ENCODE measurements at regions not wholly inside any gene's neighbourhood (a gene's known extent, or its start where the extent isn't known, plus 50 kb on each side); places are given as distances from the start of the nearest gene placed in this dataset.

- in situ Hi-C loops (cut with HindIII; ENCODE audit: low pct_unique_long_range_greater_than_20kb, low sequenced_read_pairs): no loop called here
- no peak for DNase-seq (ENCODE audit: low read depth)
Observed at GRCh38 chr12:68467514-68467913, 135.4 kb upstream of the MDM1 start.

- DNase-seq (ENCODE audit: low read depth): no peak
- in situ Hi-C loops (cut with HindIII; ENCODE audit: low pct_unique_long_range_greater_than_20kb, low sequenced_read_pairs): no loop called here
Observed at GRCh38 chr12:68468036-68468435, 135.9 kb upstream of the MDM1 start.

GRCh38 chr12:68469113-68469512 is 137.0 kb upstream of the MDM1 start:
- DNase-seq (ENCODE audit: low read depth): no peak
- in situ Hi-C loops (cut with HindIII; ENCODE audit: low pct_unique_long_range_greater_than_20kb, low sequenced_read_pairs): no loop called here

- DNase-seq (ENCODE audit: low read depth): no peak
- in situ Hi-C loops (cut with HindIII; ENCODE audit: low pct_unique_long_range_greater_than_20kb, low sequenced_read_pairs): no loop called here
Observed at GRCh38 chr12:68470664-68471328, 138.6 kb upstream of the MDM1 start.

DNA sequence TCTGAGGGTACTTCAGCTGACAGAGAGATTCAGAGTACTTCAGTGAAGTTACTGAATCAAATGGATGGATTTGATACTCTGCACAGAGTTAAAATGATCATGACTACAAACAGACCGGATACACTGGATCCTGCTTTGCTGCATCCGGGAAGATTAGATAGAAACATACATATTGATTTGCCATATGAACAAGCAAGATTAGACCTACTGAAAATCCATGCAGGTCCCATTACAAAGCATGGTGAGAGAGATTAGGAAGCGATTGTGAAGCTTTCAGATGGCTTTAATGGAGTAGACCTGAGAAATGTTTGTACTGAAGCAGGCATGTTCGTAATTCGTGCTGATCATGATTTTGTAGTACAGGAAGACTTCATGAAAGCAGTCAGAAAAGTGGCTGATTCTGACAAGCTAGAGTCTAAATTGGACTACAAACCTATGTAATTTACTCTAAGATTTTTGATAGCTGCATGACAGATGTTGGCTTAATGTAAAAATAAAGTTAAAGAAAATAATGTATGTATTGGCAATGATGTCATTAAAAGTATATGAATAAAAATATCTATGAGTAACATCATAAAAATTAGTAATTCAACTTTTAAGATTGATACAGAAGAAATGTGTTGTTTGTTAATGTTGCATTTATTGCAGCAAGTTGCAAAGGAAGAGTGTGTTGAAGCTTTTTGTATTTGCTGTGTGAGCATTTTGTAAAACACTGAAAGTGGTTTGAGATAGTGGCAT is 136.1 kb upstream of the RAP1B start:
- DNase-seq (ENCODE audit: low read depth): no peak
- in situ Hi-C loops (cut with HindIII; ENCODE audit: low pct_unique_long_range_greater_than_20kb, low sequenced_read_pairs): loop anchor here (25.0 kb wide), 1 partner anchor 762 kb away; no protein-coding TSS in a partner anchor

DNA sequence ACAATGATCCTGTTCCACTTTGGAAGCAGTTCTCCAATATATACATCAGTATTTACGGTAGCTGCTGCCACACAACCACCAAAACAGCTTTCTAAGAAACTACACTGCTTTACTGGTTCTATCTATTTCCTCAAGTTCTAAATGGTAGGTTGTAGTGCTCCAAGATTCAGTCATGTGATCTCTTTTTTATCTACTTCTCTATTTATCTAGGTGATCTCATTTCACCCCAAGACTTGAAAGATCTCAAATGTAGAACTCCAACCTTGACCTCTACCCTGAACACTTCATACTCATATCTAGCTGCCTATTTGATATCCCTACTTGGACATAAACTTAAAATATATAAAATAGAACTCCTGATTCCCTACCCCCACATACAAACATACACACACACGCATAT is 133.9 kb upstream of the RAP1B start:
- no peak for DNase-seq (ENCODE audit: low read depth)
- in situ Hi-C loops (cut with HindIII; ENCODE audit: low pct_unique_long_range_greater_than_20kb, low sequenced_read_pairs): loop anchor here (25.0 kb wide), 1 partner anchor 764 kb away; no protein-coding TSS in a partner anchor

GRCh38 chr12:68477261-68477772 is 133.4 kb upstream of the RAP1B start:
- DNase-seq (ENCODE audit: low read depth): no peak
- in situ Hi-C loops (cut with HindIII; ENCODE audit: low pct_unique_long_range_greater_than_20kb, low sequenced_read_pairs): loop anchor here (25.0 kb wide), 1 partner anchor 765 kb away; no protein-coding TSS in a partner anchor

- DNase-seq (ENCODE audit: low read depth): no peak
- in situ Hi-C loops (cut with HindIII; ENCODE audit: low pct_unique_long_range_greater_than_20kb, low sequenced_read_pairs): loop anchor here (25.0 kb wide), 1 partner anchor 766 kb away; no protein-coding TSS in a partner anchor
Observed at GRCh38 chr12:68477906-68478305, 132.8 kb upstream of the RAP1B start.

DNA sequence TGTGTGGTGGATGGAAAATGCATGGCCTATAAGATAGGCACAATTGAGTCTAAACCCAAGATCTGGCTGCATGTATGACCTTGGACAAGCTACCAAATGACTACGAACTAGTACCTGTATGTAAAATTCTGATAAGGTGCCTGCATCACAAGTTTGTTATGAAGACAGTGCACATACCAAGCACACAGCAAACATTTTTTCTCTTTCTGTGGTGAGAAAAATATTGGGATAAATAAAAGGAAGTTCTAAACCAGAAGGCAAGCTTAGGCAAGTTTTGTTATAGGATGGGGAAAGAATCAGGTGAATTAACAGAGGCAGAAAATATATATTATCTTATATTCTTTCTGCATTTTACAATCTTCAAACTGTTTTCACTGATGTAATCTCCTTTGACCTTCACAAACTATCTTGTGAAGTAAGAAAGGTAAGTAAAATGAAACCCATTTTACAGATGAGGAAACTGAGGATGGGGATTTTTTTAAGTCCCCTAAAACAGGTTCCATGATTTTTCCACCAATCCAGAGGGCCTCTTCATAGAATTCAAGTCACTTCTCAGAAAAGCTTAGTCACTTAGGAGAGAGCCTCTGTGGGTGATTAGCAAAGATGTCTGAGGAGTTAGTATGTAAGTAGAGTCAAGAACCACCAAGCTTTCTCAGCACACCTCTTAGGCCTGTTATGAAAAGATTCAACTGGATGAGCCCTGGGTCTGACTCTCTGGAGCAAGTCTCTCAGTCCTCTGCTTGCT is 132.0 kb upstream of the RAP1B start:
- in situ Hi-C loops (cut with HindIII; ENCODE audit: low pct_unique_long_range_greater_than_20kb, low sequenced_read_pairs): loop anchor here (25.0 kb wide), 1 partner anchor 766 kb away; no protein-coding TSS in a partner anchor
- no peak for DNase-seq (ENCODE audit: low read depth)

GRCh38 chr12:68479261-68479895 is 131.3 kb upstream of the RAP1B start:
- DNase-seq (ENCODE audit: low read depth): peak; percentile 18
- in situ Hi-C loops (cut with HindIII; ENCODE audit: low pct_unique_long_range_greater_than_20kb, low sequenced_read_pairs): loop anchor here (25.0 kb wide), 1 partner anchor 767 kb away; no protein-coding TSS in a partner anchor

- in situ Hi-C loops (cut with HindIII; ENCODE audit: low pct_unique_long_range_greater_than_20kb, low sequenced_read_pairs): loop anchor here (25.0 kb wide), 1 partner anchor 768 kb away; no protein-coding TSS in a partner anchor
- peak; percentile 68 for DNase-seq (ENCODE audit: low read depth)
Observed at GRCh38 chr12:68479896-68480291, 130.8 kb upstream of the RAP1B start.

- in situ Hi-C loops (cut with HindIII; ENCODE audit: low pct_unique_long_range_greater_than_20kb, low sequenced_read_pairs): loop anchor here (25.0 kb wide), 1 partner anchor 768 kb away; no protein-coding TSS in a partner anchor
Observed at GRCh38 chr12:68480526-68480925, 130.2 kb upstream of the RAP1B start.

DNA sequence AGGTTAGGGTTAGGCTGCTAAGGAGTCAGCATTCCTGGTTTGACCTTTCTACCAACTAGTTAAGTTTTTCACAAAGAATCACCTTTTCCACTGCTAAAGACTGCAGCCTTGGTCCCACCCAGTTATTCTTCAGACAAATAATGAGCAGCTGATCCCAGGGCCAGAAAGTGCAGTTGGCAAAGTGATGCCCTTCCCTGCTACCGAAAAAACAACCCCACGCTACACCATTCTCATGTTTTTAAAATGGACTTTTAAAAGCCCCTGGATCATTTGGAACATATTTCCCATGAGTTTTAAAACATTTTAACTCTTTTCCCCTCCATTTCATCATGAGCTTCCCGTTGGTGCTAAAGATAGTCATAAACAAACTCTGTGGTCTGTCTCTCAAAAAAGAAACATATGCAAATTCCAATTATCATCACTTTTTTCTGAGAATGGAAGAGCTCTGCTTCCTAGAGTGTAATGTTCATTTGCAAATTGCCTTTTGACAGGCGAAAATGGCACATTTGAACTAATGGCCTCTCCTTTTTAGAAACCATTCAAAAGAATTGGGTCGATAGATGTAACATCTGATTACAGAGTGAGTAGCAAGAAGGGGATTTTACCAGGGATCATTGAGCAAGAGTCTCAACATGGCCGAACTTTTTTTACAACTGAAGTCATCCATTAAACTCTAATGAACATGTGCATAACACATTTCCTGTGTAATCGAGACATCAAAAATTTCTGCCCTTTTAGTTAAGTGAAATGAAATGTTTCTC is 129.3 kb upstream of the RAP1B start:
- in situ Hi-C loops (cut with HindIII; ENCODE audit: low pct_unique_long_range_greater_than_20kb, low sequenced_read_pairs): loop anchor here (25.0 kb wide), 1 partner anchor 769 kb away; no protein-coding TSS in a partner anchor
- no peak for DNase-seq (ENCODE audit: low read depth)

More at GRCh38 chr12:68480526-68480925, 130.2 kb upstream of the RAP1B start:
- DNase-seq (ENCODE audit: low read depth): no peak

DNA sequence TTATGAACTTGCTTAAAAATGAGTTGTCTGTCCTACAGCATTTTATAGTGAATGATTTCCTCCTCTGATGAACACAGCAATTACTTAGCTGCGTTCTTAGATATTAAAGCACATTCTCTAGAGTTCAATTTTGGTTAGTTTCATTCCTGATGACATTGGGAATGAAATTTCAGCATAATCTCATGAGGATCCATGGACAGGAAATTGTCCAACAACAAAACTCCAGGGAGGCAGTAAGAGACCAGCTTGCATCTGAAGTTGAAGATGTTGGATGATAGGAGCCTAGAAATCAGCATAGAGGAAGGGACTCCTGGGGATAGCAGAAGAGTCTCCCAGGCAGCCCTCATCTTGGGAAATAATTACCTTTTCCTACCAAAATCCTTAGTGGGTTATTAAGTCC is 128.7 kb upstream of the RAP1B start:
- no peak for DNase-seq (ENCODE audit: low read depth)
- in situ Hi-C loops (cut with HindIII; ENCODE audit: low pct_unique_long_range_greater_than_20kb, low sequenced_read_pairs): loop anchor here (25.0 kb wide), 1 partner anchor 770 kb away; no protein-coding TSS in a partner anchor

GRCh38 chr12:68482660-68483059 is 128.0 kb upstream of the RAP1B start:
- in situ Hi-C loops (cut with HindIII; ENCODE audit: low pct_unique_long_range_greater_than_20kb, low sequenced_read_pairs): loop anchor here (25.0 kb wide), 1 partner anchor 770 kb away; no protein-coding TSS in a partner anchor
- DNase-seq (ENCODE audit: low read depth): no peak

DNA sequence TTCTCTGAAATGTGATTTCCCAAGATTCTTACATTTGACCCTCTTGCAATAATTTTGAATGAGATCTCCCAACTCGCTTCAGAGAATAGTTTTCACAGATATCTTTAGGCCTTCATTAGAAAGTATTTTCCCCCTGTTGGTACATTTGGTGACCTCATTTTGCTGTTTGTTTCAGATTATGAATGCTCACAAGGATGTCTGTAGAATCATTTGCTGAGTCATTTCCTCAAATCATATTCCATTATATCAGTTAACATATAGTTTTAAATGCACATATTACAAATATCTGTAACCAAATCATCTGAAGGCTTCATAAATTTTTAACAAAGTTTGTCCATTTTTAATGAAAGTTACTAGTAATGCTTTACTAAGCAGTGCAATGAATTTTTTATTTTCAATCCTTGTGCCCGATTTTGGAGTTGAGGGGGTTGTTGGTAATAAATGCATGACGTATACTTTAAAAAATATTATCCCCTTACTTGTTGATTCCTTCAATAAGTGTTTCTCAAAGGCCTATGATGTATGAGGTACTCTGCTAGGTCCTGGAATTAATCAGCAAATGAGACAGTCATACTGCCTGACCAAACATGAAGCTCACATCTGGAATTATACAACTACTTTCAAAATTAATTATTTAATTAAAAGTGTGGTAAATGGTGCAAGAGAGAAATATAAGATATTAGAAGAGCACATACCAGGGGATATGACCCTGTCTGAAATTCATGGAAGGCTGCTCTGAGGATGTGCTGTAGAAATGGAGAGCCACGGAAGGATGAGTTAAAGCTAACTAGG is 126.9 kb upstream of the RAP1B start:
- no peak for DNase-seq (ENCODE audit: low read depth)
- in situ Hi-C loops (cut with HindIII; ENCODE audit: low pct_unique_long_range_greater_than_20kb, low sequenced_read_pairs): loop anchor here (25.0 kb wide), 1 partner anchor 771 kb away; no protein-coding TSS in a partner anchor
